Osteocyte (in vitro differentiated cells): ENCODE measurements at regions not wholly inside any gene's neighbourhood (a gene's known extent, or its start where the extent isn't known, plus 50 kb on each side); places are given as distances from the start of the nearest gene placed in this dataset.

ENCODE experiments used
- DNase-seq: peaks from one replicate; pipeline ENCODE4 v3.0.0; 2021; ENCODE audit warnings: mixed read lengths; ENCODE audit not compliant: unreplicated experiment; ENCODE audit errors: extremely low spot score
- H3K27ac Mint-ChIP-seq: one replicate; pipeline ENCODE4 v1.8.0; 2021; ENCODE audit warnings: mild to moderate bottlenecking, mixed read lengths; ENCODE audit not compliant: unreplicated experiment
- H3K27me3 Mint-ChIP-seq: one replicate; pipeline ENCODE4 v1.8.0; 2021; ENCODE audit warnings: mixed read lengths; ENCODE audit not compliant: unreplicated experiment
- H3K36me3 Mint-ChIP-seq: one replicate; pipeline ENCODE4 v1.8.0; 2021; ENCODE audit warnings: mixed read lengths; ENCODE audit not compliant: unreplicated experiment
- H3K4me1 Mint-ChIP-seq: one replicate; pipeline ENCODE4 v1.8.0; 2021; ENCODE audit warnings: mixed read lengths; ENCODE audit not compliant: unreplicated experiment
- H3K4me3 Mint-ChIP-seq: one replicate; pipeline ENCODE4 v1.8.0; 2021; ENCODE audit warnings: mild to moderate bottlenecking, moderate library complexity, mixed read lengths; ENCODE audit not compliant: unreplicated experiment
- H3K9me3 Mint-ChIP-seq: one replicate; pipeline ENCODE4 v1.8.0; 2021; ENCODE audit warnings: mixed read lengths; ENCODE audit not compliant: unreplicated experiment
- CTCF ChIP-seq: fragments of 200-600 bp; sonication (generic); IDR thresholded peaks from 2 replicates; pipeline ENCODE4 v1.5.0; 2021; ENCODE audit warnings: antibody characterized with exemption, mild to moderate bottlenecking, moderate library complexity

GRCh38 chr6:15715851-15716250 is 53.0 kb upstream of the DTNBP1 start:
- Mint-ChIP-seq H3K9me3 (peaks cover 24% of the 10 kb centered on the region), H3K4me3 (no peak overlapping the region), H3K27me3 (peaks cover 6% of the 10 kb centered on the region), H3K27ac (no peak overlapping the region), H3K36me3 (no peaks in the 10 kb centered on the region), H3K4me1 (no peaks in the 10 kb centered on the region)
- no peak for DNase-seq
- no peak for TF ChIP-seq CTCF

GRCh38 chr6:15715060-15715459 is 52.2 kb upstream of the DTNBP1 start:
- peaks cover 6% of the 10 kb centered on the region for H3K27me3 Mint-ChIP-seq
- no peak overlapping the region for H3K4me3 Mint-ChIP-seq
- no peaks in the 10 kb centered on the region for H3K4me1 Mint-ChIP-seq
- no peak overlapping the region for H3K27ac Mint-ChIP-seq
- H3K36me3 Mint-ChIP-seq = no peaks in the 10 kb centered on the region
- DNase-seq = no peak
- TF ChIP-seq CTCF = no peak
- peaks cover 20% of the 10 kb centered on the region for H3K9me3 Mint-ChIP-seq

GRCh38 chr6:15714658-15715057 is 51.8 kb upstream of the DTNBP1 start:
- peaks cover 6% of the 10 kb centered on the region for H3K27me3 Mint-ChIP-seq
- peaks cover 16% of the 10 kb centered on the region for H3K9me3 Mint-ChIP-seq
- no peak overlapping the region for H3K27ac Mint-ChIP-seq
- no peaks in the 10 kb centered on the region for H3K36me3 Mint-ChIP-seq
- no peak for TF ChIP-seq CTCF
- H3K4me3 Mint-ChIP-seq = no peak overlapping the region
- H3K4me1 Mint-ChIP-seq = no peaks in the 10 kb centered on the region
- no peak for DNase-seq

GRCh38 chr6:15713325-15713724 is 50.5 kb upstream of the DTNBP1 start:
- Mint-ChIP-seq H3K36me3 (no peaks in the 10 kb centered on the region), H3K27ac (no peak overlapping the region), H3K4me3 (no peak overlapping the region), H3K9me3 (peaks cover 16% of the 10 kb centered on the region), H3K4me1 (no peaks in the 10 kb centered on the region), H3K27me3 (peaks cover 6% of the 10 kb centered on the region)
- no peak for TF ChIP-seq CTCF
- DNase-seq = no peak

- Mint-ChIP-seq H3K4me3 (no peak overlapping the region), H3K27me3 (peaks cover 6% of the 10 kb centered on the region), H3K36me3 (no peaks in the 10 kb centered on the region), H3K27ac (no peak overlapping the region), H3K9me3 (peaks cover 15% of the 10 kb centered on the region), H3K4me1 (no peaks in the 10 kb centered on the region)
- TF ChIP-seq CTCF = no peak
- DNase-seq = no peak
Observed at GRCh38 chr6:15712797-15713196, 50.0 kb upstream of the DTNBP1 start.
